NCI-H146 treated with DMSO at 0.1 percent for 48 hours (cell line): ENCODE measurements at regions not wholly inside any gene's neighbourhood (a gene's known extent, or its start where the extent isn't known, plus 50 kb on each side); places are given as distances from the start of the nearest gene placed in this dataset.
"Not testable (repeated sequence)": the region's sequence is repeated elsewhere in the genome, so short reads cannot be mapped to it uniquely, and the experiment has no call there.

Source experiments
- DNase-seq: peaks from one replicate; lab custom pipeline; 2025; ENCODE audit not compliant: unreplicated experiment; lab: John Stamatoyannopoulos, UW

DNA sequence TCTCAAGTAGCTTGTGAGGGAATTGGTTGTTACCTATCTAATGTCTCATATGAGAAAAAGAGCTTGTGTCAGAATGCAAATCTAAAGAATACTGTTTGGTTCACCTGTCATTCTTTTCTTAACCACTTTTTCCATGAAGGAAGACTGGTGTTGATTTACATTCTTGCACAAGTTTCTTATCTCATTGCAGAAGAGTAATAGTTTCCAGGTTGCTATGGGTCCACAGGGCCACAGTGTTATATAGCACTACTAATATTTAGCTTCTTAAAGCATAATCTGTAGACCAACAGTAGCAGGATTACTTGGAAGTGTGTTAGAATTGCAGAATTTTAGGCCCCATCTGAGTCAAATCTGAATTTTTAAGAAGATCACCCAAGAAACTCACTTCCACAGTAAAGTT lies 697.5 kb downstream of the GBE1 start:
- no peak for DNase-seq

DNA sequence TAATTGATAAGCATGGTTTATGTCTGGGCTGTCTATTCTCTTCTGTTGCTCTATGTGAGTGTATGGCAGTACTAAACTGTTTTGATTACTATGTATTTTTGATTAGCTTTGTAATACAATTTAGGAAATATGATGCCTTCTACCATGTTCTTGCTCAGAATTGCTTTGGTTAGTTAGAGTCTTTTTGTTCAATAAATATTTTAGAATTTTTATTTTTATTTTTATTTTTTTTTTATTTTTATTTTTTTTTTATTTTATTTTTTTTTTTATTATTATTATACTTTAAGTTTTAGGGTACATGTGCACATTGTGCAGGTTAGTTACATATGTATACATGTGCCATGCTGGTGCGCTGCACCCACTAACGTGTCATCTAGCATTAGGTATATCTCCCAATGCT lies 710.3 kb downstream of the GBE1 start:
- not testable (repeated sequence) for DNase-seq

- no peak for DNase-seq
Measured at GRCh38 chr3:81048058-81048665, 713.3 kb downstream of the GBE1 start.

- no peak for DNase-seq
Measured at GRCh38 chr3:81045976-81046375, 715.5 kb downstream of the GBE1 start.

- DNase-seq, result no peak
Measured at GRCh38 chr3:81045246-81045645, 716.2 kb downstream of the GBE1 start.

DNA sequence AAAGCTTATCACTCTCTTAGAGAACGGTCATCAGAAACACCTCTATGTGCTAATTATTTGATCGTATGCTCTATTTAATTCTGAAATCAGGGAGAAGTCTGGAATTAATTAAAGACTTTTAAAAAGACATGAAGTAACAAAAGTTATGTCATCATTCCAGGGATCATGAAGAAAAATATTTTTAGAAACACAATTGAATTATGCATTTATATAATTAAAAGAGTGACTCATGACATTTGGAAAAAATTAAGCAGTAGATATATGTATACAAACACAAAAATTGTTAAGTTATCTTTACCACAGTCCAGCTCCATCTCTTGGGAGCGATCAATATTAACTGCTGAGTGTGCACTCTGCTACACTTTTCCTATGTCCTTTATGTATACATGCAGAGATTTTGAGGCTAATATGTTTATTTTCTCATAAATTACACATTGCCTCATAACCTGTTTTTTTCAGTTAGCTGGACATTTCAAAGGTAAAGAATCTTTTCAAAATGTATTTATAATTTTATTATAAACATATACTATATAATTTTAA lies 717.7 kb downstream of the GBE1 start:
- no peak for DNase-seq

DNA sequence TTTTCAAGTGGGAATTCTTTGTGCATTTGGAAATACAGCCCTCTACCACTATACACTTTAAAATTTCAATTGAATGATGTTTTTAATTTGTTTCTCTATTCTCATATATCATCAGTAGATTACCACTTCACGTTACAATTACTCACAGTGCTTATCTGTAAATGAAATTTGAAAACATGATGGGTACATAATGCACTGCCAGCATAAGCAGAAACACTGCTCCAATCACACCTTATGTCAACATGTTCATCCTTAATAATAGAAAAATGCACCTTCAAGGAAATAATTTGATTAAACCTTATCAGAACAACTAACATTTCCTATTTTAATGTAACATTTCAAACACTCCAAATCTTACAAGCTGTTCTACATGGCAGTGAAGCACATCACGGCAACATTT lies 718.4 kb downstream of the GBE1 start:
- no peak for DNase-seq

DNA sequence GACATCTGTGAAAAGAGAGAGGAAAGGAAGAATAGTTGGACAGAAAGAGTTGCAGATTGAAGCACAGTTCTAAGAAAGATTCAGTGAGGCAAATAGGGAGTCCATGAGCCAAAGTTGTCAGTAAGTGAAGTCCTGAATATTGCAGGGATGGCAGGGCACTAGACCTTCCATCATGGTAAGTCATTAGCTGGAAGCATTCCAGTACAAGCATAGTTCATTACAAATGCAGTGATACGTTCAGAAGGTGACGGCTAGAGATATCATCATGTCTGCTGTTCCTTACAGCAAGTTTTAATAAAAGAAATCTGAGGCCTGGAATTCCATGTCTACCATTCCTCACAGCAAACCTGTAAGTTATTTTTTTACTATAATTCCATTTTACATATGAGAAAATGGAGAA lies 720.1 kb downstream of the GBE1 start:
- DNase-seq, result no peak

- DNase-seq, result no peak
Measured at GRCh38 chr3:81040107-81040506, 721.3 kb downstream of the GBE1 start.

- DNase-seq, result no peak
Measured at GRCh38 chr3:81033684-81034083, 727.8 kb downstream of the GBE1 start.

DNA sequence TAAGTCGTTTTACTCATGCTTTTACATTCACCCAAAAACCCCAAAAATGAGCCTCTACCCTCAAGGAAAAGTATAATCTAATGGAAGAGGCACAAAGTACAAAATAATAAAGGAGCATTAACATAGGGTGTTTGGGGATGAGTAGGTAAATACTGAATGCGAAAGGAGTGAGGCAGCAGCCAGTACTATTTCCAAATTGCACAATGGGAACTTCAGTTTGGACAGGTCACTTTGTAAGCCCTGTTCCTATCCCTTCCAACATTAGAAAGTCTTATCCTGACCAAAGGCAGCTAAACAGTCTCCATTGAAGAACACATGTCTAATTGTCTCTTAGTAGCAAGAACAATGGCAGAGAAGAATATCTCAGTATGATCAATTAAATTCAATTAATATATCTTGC lies 728.3 kb downstream of the GBE1 start:
- no peak for DNase-seq

DNA sequence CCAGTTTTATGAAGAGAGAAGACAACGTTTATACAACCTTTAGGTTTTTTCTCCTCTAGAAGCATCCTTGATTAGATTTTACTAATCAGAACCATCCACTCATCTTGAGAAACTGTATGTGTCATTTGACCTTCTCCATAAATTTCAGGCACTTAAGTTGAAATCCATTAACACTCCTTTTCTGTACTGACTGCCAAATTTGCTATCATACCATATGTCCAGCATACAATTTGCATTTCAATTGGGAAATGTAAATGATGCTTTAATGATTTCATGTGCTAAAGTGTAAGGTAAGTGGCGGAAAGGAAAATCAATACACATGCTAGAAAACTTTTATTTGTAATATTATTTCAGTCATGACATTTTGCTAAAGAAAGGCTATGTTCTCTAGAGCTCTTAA lies 731.6 kb downstream of the GBE1 start:
- no peak for DNase-seq

- DNase-seq, result no peak
Measured at GRCh38 chr3:81027344-81027743, 734.1 kb downstream of the GBE1 start.

DNA sequence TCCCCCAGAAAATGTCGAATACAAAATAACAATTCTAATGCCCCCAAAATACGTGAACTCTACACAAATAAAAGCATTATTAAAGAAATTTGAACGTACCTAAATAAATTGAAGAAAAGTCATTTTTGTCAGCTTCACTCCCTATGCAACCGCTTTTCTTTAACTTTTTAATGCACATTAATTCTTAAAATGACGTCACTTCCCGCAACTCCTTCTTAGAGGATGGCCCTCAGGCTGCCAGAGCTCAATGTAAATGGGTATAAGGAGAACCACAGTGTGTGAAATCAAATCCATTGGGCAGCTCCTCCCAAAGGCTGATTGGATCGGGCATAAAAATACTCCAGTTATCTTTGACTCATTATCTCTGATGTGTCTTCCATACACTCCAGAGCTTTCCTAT lies 736.9 kb downstream of the GBE1 start:
- DNase-seq, result no peak

DNA sequence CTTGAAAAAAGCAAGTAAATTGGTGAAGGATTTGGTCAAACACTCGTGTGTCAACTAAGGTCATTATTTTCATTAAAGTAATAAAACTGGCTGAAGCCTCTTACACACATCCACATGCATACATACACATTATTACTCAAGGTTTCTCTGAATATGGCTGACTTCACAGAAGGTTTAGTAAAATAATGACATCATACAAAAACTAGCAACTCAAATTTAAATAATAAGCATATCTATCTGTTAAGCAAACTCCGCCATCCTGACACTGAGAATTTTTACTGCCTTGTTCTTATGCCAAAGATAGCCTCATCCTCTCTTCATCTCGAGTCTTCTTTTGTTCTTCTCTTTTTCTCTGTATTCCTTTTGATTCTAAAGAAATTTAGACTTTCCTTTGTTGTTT lies 739.1 kb downstream of the GBE1 start:
- DNase-seq, result no peak

DNA sequence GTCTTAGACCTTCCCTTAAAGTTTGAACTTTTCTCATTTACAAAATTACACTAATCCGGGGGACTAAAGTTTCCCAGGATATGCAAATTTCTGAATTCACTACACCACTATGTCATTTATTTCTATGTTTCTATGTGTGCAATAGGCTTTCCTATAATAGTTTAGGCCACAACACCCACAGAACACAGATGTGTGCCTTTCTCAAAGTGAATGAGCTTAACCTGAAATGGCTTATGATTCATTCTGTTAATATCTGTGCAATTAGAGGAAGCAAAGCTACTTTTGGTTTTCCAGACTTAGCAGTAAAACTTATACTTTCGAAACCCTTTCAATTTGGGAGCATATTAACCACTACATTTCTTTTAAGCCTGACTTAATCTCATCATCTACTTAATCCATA lies 748.1 kb downstream of the GBE1 start:
- no peak for DNase-seq

DNA sequence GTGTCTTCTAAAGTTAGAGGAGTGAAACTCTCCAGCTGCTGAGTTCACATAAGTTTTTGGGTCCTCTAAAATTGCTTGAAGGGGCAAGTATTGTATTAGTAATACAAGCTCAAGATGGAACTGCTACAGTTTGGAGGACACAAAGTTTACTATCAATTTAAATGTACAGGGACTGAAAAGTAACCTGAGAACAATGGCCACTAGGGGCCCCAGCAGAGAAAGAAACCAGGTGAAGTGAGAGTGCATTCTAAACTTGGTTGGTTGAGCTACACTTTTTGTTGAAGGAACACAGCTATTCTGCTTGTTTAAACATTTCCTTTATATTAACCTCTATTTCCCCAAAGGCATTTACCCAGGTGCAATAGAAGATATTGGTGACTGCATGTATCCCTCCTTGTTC lies 755.5 kb downstream of the GBE1 start:
- DNase-seq, result no peak

- DNase-seq, result no peak
Measured at GRCh38 chr3:81003817-81004216, 757.6 kb downstream of the GBE1 start.

- no peak for DNase-seq
Measured at GRCh38 chr3:81003008-81003645, 758.3 kb downstream of the GBE1 start.

GRCh38 chr3:80999481-80999880 lies 762.0 kb downstream of the GBE1 start:
- no peak for DNase-seq

- DNase-seq, result no peak
Measured at GRCh38 chr3:80998022-80998421, 763.4 kb downstream of the GBE1 start.

- DNase-seq, result no peak
Measured at GRCh38 chr3:80997622-80998021, 763.8 kb downstream of the GBE1 start.

DNA sequence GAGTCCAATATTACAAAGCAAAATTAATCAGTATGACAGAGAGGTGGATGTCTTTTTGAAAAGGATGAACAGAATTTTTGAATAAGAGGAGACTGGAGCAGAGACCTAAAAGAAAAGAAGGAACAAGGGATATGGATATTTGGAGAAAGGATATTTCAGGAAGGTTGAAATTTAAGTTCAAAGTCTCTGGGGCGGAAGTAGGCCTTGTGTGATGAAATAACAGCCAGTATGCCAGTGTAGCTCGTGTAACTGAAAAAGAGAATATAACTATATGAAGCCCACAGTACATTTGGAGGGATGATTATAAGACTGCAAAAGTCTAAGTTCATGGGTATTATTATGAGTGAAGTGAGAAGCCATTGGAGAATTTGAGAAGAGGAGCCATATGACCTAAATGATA lies 766.7 kb downstream of the GBE1 start:
- DNase-seq, result no peak
